Umbilical cord (tissue), 1 donor: ENCODE measurements at regions not wholly inside any gene's neighbourhood (a gene's known extent, or its start where the extent isn't known, plus 50 kb on each side); places are given as distances from the start of the nearest gene placed in this dataset.

ENCODE experiments used
- DNase-seq: peaks from one replicate; pipeline ENCODE4 v3.0.0-alpha.2; 2015; ENCODE audit warnings: low spot score

DNA sequence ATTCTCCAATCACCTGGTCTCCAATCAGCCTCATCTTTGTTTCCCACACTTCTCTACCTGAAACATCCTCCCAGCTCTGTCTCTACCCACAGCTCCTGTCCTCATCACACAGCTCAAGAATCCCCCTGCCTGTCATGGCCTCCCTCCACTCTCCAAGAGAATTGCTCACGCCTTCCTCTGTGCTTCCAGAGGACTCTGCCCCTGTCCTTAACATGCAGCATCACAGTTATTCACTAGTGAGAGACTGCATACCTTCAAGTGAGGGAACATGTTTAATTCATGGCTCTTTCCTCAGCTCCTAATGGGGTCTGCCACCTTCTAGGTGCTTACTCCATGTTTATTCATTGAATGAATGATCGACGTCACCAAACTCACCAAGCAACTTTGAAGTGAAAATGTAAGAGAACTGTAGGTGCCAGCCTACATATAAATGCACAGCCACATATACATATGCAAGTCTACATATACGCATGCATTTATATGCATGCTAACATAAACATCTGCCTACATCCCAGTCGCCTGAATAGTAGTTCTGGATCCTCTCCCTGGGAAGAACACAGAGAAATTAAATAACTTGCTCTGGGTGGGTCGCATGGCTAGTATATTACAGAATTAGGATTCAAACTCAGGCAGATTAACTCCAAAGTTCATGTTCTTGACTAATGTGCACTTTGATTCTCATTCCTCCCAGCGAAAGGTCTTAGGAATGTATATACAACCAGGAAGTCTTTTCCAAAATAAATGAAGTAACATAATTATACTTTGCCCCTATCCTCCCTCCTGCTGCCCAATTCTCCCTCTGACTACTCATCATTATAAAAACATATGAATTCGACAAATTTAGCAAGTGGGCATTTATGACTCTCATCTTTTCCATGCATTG is 295.6 kb downstream of the MAFB start:
- DNase-seq: no peak

DNA sequence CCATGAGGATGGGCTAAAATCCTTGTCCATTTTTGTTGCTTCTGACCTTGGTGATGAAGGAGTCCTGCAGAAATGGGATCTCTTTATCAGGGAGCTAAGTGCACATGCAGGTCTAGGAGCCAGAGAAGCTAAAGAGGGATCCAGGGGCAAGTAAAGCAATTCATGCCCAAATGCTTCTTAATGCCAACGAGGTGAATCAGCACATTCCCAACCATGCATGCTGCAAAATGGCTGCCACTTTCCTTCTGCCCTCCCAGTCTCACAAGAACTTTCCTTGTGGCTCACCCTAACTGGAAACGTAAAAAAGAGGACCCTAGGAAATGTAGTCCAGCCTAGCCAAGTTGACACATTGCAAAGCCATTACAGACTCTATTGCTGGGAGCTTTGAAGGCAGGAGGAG is 298.4 kb downstream of the MAFB start:
- no peak for DNase-seq

DNA sequence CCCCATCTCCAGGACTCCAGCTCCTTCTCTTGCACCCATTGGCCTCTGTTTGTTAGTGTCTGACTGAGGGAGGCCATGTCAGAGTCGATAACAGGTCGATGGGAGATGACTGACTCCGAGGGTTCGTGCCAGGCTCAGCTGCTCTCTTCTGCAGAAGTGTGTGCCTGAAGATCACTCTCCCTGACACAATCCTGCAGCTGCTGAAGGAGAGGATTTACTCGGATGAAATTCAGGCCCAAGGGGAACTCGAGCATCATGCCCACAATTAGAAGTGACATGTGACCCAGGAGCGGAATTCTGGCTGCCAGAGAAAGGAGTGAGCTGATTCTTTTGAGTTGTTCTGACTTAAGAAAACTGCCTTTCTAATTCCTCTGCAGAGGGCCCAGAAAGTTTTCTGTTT is 318.2 kb downstream of the MAFB start:
- peak; percentile 6 for DNase-seq

DNA sequence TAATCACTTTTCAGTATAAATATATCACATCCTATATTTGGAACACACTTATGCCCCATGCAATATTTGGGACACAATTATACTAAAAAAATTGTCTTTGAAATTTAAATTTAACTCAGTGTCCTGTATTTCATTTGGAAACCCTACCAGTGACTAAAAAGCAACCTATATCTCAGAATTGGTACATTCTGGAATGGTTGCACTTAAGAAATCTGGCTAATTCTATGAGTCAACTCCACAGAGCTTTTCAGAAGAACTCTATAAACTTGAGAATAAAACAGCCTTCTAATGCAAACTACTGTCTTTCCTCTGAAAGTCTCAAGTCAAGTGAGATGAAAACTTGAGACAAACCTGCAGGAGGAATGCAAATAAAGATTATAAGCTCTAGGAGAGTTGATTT is 320.2 kb downstream of the MAFB start:
- no peak for DNase-seq

DNA sequence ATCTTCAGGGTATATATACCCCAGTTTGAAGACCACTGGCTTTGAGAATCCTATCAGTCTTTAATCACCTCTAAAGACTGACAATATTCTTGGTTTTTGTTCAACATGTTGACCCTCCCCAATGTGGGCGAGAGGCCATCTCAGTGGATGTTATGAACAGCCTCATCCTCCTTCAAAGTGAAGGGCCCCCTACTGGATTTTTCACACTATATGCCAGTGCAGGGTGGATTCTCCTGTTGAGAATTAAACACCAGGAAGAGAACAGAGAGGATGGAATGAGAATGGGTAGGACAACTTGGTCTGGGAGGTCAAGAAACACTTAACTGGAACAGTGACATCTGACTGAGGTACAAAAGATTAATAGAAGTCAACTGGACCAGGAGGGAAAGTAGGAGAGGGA is 327.1 kb downstream of the MAFB start:
- DNase-seq: no peak

DNA sequence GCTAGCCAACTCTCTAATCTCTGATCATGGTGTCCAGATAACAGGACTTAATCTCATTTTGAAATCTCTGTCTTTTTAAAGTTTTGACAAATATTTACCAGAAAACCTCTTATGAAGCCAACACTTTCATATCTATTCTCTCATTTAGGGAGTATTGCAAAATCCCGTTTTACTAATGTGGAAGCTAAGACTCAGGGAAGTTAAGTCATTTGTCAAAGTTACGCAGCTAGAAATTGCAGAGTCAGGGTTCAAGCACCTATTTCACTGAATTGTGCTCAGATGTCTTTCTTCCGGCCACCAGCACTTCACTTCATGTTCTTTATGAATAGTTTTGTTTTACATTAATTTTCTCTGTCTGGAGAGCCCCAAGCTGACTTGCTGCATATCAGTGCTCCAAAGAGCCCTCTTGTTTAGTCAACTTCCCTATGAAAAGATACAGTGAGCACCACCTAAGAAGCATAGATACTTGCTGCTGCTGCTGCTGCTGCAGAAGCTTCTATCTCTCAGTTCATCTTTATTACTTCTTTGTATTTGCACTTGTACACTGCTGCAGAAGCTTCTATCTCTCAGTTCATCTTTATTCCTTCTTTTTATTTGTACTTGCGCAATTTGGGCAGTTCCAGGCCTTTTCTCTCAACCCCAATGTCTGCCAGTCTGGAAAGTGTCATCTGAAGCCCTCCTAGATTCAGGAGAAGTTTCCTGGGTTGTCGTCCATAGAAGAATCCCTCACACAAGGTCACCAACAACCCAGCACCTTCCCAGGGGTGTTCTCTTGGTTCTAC is 329.7 kb downstream of the MAFB start:
- no peak for DNase-seq

DNA sequence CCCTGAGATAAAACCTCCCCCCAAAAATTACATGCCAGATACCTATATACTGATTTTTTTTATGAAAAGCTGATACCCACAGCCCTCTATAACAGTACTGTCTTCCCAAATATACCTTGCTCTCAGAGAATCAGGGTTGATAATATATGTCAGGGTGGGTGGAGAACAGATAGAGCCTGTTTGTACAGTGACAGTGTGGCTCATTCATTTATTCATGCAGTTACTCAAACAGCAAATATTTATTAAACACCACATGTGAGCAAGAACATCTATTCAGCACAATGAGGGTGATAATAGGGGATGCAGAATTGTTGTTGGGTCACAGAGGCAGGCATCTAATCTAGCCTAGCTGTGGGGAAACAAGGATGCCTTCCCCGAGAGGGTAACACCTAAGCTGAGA is 334.2 kb downstream of the MAFB start:
- no peak for DNase-seq

DNA sequence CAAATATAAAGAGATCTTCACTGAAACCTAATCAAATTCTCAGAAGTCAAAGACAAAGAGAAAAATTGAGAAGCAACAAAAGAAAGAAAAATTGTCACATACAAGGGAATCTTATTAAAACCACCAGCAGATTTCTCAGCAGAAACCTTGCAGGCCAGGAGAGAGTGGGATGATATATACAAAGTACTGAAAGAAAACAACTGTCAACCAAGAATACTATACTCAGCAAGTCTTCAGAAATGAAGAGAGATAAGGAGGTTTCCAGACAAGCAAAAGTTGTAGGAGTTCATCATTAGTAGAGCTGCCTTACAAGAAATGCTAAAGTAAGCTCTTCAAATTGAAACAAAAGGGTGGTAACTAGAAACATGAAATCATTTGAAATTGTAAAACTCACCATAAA is 345.6 kb downstream of the MAFB start:
- DNase-seq: no peak

DNA sequence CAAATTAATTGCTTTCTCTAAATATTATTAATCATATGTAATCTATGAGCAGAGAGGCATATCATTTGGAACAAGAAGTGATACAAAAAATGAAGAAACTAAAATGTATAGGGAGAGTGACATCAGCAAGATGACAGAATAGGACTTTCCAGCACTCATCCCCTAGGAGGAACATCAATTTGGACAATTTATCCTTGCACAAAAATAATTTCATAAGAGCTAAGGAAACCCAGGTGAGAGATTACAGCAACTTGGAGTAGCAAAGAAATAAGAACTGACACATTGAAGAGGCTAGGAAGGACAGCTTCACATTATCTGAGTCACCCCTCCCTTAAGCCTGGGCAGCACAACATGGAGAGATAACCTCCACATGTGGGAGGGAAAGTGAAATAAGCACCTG is 347.5 kb downstream of the MAFB start:
- no peak for DNase-seq

DNA sequence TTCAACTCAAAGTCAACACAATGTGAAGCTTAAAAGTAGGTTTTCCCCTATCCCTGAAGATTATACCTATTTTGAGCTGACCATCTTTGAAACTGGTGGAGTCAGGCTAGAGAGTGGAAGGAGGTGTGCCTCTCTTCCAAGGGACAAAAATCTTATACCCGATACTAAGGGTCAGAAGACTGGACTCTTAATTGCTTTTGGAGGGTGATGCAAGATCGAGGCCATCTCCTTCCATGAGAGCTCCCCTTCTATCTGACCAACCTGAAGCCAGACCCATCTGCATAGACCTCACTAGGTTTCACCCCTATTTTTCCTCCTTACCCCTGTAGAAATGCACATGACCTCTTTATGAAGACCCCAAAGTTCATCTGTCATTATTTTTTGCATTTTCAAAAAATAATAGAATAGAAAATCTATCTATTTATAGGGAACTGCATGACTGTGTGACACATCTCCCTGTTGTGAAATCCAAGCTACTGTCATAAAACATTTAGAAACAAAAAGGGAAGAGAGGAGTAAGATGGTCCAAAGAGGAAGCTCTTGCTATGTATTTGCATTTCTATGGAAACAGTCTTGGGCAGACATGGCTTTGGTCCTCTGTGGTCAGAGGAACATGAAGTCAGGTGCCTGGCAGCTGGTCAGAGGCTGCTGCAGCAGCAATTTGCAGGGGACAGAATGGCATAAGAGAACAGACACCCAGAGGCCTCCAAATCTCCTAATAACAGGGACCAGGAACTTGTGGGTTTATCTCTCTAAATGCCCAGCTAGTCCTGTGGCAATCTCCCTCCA is 349.2 kb downstream of the MAFB start:
- DNase-seq: peak; percentile 63

DNA sequence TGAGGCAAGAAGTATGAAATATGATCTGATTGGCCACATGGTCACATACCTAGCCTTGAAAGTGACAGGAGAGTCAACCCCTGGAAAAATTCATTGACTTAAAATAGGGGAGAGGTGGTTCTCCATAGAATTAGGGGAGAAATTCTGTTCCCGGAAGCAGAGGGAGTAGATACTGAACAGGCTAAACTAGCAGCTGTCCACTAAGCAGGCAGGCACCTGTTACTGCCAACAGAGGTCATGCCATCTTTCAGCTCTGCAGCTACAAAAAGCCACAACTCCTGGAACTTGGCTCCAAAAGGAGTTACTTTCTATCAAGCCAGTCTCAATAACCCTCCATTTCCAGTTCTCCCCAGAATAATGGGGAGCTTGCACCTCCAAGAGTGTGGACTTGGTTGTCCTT is 352.5 kb downstream of the MAFB start:
- no peak for DNase-seq

DNA sequence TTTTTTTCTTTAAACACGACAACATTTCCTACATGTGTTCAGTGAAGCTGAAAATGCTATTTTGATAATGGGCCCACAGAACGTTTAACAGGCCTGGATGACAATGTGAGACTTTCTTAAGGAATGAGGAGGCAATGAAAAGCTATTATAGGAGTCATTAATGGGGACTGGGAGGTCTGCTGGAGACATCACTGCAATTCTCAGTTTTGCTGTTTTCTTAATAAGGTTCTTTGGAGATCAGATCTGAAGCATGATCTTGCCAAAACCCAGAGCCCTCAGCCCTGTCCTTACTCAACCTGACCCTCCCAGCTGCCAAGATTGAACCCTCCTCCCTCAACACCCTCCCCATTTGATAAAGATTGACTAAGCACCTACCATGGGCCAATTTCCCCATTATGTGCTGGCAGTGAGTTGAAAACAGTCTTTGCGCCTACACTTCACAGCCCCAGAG is 353.1 kb downstream of the MAFB start:
- no peak for DNase-seq

DNA sequence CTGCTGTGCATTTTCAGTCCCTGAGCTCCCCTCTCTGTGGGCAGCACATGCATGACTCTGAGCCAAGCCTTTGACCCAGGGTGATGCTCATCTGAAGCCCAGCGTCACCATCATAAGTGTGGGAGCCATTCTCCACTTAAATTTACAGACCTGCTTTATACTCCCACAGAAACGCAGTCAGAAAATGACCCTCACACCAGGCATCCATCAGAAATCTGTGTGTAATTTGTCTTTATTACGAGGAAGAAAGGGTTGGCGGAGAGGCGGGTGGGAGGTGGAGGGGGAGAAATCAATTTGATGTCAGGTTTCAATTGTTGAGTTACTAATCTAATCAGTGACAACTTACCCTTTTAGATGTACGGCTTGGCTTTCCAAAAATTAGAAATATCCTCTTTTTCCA is 353.6 kb downstream of the MAFB start:
- DNase-seq: no peak

DNA sequence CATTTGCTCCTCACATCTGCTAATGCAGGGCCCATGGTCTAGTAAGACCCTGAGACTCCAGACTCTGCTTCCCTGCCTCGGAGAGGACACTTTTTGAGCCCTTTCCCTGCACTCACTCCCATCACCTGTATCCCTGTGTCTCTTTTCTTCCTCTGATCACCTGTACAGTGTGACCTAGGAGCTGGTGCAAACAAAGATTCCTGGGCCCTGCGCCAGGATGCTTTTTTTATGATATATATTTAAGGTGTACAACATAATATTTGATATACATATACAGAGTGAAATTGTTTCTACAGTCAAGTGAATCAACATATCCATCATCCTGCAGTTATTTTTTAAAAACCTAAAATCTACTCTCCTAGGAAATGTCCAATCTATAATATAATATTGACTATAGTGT is 355.4 kb downstream of the MAFB start:
- DNase-seq: no peak

DNA sequence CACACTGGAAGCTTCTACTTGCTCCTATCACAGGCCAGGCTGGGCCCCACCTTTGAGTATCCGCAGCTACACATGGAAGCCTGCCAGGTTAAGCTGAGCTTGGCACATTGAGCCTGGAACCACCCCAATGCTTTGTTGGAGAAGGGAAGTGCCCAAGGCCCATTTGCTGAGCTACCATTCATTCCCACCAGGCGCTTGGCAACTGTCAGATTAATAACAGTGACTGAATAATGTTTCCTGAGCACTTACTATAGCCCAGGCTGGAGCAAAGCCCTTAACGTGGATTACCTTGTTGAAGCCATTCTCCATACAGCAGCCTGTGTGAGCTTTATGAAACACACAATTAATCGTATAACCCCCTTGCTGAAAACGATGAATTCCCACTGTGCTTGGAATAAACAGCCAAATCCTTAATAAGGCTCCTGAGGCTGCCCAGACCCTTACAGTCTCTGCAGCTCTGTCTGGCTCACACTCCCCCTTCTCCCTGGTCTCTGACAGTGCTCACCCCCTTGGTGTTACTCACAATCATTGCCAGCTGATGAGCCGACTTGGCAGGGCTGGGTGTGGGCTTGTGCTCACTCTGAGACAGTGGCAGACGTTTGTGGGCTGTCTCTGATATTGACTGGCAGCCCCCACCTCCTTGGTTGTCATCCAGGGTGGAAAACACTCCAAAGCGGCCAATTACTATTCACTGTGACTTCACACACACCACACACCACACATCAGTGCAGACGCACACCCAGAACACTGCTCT is 357.1 kb downstream of the MAFB start:
- peak; percentile 38 for DNase-seq

DNA sequence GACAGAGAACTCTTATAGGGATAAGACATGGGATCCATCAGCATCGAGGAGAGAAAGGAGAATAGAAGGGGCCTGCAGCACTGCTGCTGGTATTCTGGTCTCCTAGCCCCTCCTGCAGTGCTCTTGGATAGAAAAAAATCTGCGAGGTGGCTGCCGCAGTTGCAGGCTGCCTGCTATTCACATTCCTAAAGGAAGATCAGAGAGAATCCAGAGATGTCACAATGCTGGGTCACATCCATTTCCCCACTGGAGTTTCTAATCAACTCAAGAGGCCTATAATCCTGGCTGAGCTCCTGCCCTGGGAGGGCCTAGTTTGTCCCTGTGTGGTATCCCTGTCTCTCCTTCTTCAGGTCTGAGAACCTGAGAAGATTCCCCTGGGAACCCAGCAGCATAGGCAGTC is 357.8 kb downstream of the MAFB start:
- no peak for DNase-seq

DNA sequence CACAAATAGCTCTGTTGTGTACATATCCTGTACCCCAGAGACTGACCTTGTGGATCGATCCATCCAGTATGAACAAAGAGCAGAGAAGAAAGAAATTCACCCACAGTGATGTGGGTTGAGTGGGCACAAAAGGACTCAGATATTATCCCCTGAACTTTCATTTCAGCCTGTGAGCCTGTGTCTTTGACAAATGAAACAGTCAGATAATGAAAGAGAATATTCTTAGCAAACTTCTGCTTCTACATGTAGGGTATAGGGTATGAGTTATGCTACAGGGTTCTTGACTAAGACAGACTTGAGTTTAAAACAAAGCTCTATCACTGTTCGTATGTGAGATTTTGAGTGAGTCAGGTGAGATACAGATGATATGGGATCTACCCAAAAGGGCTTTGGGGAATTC is 359.7 kb downstream of the MAFB start:
- no peak for DNase-seq

DNA sequence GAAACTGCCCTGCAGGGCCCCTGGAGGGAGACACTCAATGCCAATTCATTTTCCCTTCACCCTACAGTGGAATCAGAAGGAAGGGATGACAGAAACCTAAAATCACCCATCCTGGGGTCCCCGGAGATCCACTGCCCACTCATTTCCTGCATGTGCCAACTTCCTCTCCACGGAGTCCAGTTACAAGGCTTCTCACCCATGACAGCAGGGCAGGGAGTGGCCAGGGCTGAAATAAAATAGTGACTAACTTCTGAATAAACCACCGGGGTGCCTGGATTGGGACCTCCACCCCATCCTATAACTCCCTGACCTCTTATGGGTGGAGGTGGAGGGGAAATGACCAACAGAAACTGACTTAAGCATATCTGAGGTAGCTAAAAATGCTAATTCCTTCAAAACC is 362.3 kb downstream of the MAFB start:
- no peak for DNase-seq

DNA sequence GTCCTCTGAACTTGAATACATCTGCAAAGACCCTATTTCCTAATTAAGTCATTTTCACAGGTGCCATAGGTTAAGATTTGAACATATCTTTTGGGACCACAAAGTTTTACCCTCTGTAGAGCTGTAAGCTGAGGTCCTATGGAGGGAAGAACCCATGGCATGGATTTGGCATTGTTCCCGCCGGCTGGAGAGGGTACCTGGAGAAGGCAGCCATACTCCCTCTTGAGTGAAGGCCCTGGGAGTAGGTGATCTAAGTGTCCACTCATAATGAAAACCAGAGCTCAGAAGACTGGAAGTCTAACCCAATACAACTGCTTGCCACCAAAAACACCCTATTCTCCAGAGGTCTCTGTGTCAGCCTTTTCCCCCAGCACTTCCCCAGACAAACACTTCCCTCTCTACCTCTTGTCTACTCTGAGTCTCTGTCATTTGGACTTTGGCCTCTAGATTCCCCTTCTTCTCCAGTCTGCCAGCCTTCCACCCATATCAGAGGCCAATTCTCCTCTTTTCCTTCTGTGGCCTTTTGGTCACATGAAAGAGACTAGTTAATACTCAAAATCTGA is 363.9 kb downstream of the MAFB start:
- DNase-seq: no peak

DNA sequence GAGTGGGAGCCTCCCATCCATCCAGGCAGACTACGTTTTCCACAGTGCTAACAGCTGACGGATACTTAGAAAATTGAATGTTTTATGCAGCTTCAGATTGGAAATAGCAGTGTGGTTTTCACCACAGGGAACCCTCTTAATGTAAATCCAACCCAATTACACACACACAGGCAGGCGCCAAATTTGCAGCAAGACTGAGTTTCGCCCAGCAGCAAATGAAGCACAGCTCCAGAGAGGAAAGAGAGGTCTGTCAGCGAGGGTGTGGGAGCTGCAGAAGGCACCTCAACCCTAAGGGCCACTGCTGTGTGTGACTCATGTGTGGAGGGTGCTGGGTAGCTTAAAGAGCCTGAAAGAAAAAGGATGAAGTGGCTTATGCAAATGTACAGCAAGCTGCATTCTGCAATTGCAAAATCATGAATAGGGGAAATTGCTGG is 365.7 kb downstream of the MAFB start:
- peak; percentile 12 for DNase-seq

DNA sequence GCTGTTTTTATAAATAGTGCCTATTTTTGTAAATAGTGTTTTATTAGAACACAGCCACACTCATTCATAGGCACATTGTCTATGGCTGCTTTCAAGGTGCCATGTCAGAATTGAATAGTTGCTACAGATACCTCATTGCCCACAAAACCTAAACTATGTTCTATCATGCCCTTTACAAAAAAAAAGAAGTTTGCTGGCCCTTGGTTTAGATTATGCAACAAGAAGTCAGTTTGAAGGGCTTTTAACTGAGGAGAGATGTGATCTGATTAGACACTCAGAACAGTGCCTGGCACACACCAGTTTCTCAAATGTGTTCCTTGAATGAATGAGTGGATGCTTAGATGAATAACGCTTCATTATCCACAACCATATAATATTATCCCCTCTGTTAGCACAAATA is 366.1 kb downstream of the MAFB start:
- DNase-seq: no peak
